PC-9 (cell line): ENCODE measurements at regions not wholly inside any gene's neighbourhood (a gene's known extent, or its start where the extent isn't known, plus 50 kb on each side); places are given as distances from the start of the nearest gene placed in this dataset.

ENCODE experiments used
- BruUV-seq: library from RNA; stranded (reverse); fragments of 400-500 nt; replicated peaks from 2 replicates; lab custom pipeline; 2021; lab: Mats Ljungman, UMichigan
- CTCF ChIA-PET: fragments of 300-600 bp; sonication (Branson Sonifier 250); formaldehyde crosslinking; loops from one replicate; lab custom pipeline; 2022; ENCODE audit warnings: antibody characterized with exemption; lab: Charles Lee
- POLR2A ChIA-PET: fragments of 300-600 bp; sonication (Branson Sonifier 250); formaldehyde crosslinking; loops from one replicate; lab custom pipeline; 2022; ENCODE audit warnings: antibody characterized with exemption; ENCODE audit not compliant: unreplicated experiment; lab: Charles Lee
- DNase-seq, 2 experiments: peaks; one replicate each; pipeline versions ENCODE4 v3.0.0 to v3.0.0-alpha.2; 2015 to 2022; ENCODE audit warnings: mixed read lengths in 1 of 2
- H2AFZ ChIP-seq: fragments of 200-600 bp; sonication (generic); 2 replicates; pipeline ENCODE4 v1.8.1; 2017; ENCODE audit warnings: antibody characterized with exemption
- H3F3A ChIP-seq: fragments of 200-600 bp; sonication (generic); 2 replicates; pipeline ENCODE4 v1.8.1; 2017; ENCODE audit warnings: antibody characterized with exemption, mild to moderate bottlenecking, low read depth; ENCODE audit not compliant: insufficient read depth
- H3K27ac ChIP-seq: fragments of 200-600 bp; sonication (generic); 2 replicates; pipeline ENCODE4 v1.6.1; 2016; ENCODE audit warnings: mixed run types
- H3K27me3 ChIP-seq: fragments of 200-600 bp; sonication (generic); 2 replicates; pipeline ENCODE4 v1.6.1; 2016; ENCODE audit warnings: low read depth, mixed run types; ENCODE audit not compliant: insufficient read depth
- H3K36me3 ChIP-seq: fragments of 200-600 bp; sonication (generic); 2 replicates; pipeline ENCODE4 v1.6.1; 2016; ENCODE audit warnings: low read depth, mixed run types
- H3K4me1 ChIP-seq: fragments of 200-600 bp; sonication (generic); replicated peaks from 2 replicates; pipeline ENCODE4 v1.6.1; 2016; ENCODE audit warnings: mixed run types; ENCODE audit not compliant: insufficient read depth
- H3K4me2 ChIP-seq: fragments of 200-600 bp; sonication (generic); 2 replicates; pipeline ENCODE4 v1.6.1; 2017; ENCODE audit warnings: mixed run types
- H3K4me3 ChIP-seq: fragments of 200-600 bp; sonication (generic); 2 replicates; pipeline ENCODE4 v1.6.1; 2016; ENCODE audit warnings: mixed run types
- H3K79me2 ChIP-seq: fragments of 200-600 bp; sonication (generic); 2 replicates; pipeline ENCODE4 v1.6.1; 2017; ENCODE audit warnings: low read depth, mixed run types
- H3K9me2 ChIP-seq: fragments of 200-600 bp; sonication (generic); 2 replicates; pipeline ENCODE4 v1.8.1; 2017; ENCODE audit warnings: mild to moderate bottlenecking; ENCODE audit not compliant: insufficient read depth
- H3K9me3 ChIP-seq: fragments of 200-600 bp; sonication (generic); 2 replicates; pipeline ENCODE4 v1.8.1; 2016; ENCODE audit warnings: low read depth; ENCODE audit not compliant: insufficient read depth
- H4K20me1 ChIP-seq: fragments of 200-600 bp; sonication (generic); 2 replicates; pipeline ENCODE4 v1.8.1; 2017; ENCODE audit not compliant: insufficient read depth
- EZH2 ChIP-seq: fragments of 200-600 bp; sonication (generic); IDR thresholded peaks from 2 replicates; pipeline ENCODE4 v1.8.0; 2017; ENCODE audit warnings: antibody characterized with exemption, low read depth
- intact Hi-C: fragments of 100-400 bp; cut with micrococcal nuclease; formaldehyde crosslinking; loops from one replicate; pipeline ENCODE4 v1.10.0; 2022; ENCODE audit not compliant: unreplicated experiment
- TF ChIP-seq, protein P1 (sequence below): fragments of 200-600 bp; sonication (generic); conservative IDR thresholded peaks from 2 replicates; pipeline ENCODE4 v1.6.1; 2017; ENCODE audit warnings: mixed run types, antibody characterized with exemption, mild to moderate bottlenecking, moderate library complexity

DNA sequence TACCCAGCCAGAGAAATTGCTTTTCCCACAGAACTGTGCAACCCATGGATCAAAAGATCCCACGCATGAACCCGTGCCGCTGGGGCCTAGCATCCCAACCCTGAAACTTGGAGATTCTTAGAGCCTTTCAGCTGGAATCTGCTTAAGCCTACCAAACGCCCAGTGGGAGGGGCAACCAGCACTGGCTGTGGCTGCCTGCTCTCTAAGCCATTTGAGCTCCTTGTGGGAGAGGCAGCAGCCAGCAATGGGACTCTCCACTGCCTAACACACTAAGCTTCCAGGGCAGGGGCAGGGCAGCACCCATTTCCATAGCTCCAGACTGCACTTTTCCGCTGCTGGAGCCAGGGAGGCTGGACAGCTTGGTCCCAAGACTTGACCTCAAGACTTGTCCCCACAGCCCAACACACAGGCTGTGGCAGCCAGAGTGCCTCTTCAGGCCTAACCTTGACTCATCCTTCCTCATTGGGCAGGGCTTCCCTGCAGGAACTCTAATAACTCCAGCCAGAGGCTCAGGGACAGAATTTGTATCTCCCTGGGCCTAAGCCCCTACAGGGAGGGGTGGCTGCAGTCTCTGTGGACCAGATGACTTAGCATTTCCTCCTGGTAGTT is 437.4 kb downstream of the MTRR start:
- H3K27me3 ChIP-seq, result no peaks in the 10 kb centered on the region
- no peak overlapping the region for H2AFZ ChIP-seq
- no peak for DNase-seq
- no peak overlapping the region for H3K4me3 ChIP-seq
- H3K9me2 ChIP-seq, result no peaks in the 10 kb centered on the region
- intact Hi-C loops, result no loop called here
- no peaks in the 10 kb centered on the region for H3K4me1 ChIP-seq
- no peaks in the 10 kb centered on the region for H4K20me1 ChIP-seq
- CTCF ChIA-PET, result no interaction called here
- TF ChIP-seq, protein P1, sequence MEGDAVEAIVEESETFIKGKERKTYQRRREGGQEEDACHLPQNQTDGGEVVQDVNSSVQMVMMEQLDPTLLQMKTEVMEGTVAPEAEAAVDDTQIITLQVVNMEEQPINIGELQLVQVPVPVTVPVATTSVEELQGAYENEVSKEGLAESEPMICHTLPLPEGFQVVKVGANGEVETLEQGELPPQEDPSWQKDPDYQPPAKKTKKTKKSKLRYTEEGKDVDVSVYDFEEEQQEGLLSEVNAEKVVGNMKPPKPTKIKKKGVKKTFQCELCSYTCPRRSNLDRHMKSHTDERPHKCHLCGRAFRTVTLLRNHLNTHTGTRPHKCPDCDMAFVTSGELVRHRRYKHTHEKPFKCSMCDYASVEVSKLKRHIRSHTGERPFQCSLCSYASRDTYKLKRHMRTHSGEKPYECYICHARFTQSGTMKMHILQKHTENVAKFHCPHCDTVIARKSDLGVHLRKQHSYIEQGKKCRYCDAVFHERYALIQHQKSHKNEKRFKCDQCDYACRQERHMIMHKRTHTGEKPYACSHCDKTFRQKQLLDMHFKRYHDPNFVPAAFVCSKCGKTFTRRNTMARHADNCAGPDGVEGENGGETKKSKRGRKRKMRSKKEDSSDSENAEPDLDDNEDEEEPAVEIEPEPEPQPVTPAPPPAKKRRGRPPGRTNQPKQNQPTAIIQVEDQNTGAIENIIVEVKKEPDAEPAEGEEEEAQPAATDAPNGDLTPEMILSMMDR, result no peak
- no peak overlapping the region for H3K4me2 ChIP-seq
- H3K9me3 ChIP-seq, result peaks cover 2% of the 10 kb centered on the region; the same call in 1 of the 2 replicates
- H3F3A ChIP-seq, result no peaks in the 10 kb centered on the region
- no peaks in the 10 kb centered on the region for H3K36me3 ChIP-seq
- no TSS peak for BruUV-seq
- no peak overlapping the region for H3K27ac ChIP-seq
- POLR2A ChIA-PET, result no interaction called here
- no peaks in the 10 kb centered on the region for H3K79me2 ChIP-seq

DNA sequence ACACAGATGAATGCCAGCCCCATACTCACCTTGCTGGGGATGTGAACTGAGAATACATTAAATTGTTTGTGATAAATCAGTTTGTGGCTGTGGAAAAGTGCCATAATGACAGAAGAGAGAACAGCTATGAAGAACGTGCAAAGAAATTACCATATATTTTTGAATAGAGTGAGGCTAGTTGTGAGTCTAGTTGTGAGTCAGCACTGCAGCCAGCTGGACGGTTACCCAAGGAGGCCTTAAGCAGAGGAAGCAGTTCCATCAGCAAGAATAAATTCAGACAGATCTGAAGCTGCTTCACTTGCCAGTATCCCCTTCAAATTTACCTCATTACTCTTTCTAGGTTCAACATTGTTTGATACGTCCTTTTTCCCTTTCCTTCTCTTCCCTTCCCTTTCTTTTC is 446.0 kb downstream of the MTRR start:
- Histone ChIP-seq H3K27me3 (peaks cover 7% of the 10 kb centered on the region; the same call in 1 of the 2 replicates), H3K27ac (no peak overlapping the region), H3K4me1 (no peaks in the 10 kb centered on the region), H3F3A (no peaks in the 10 kb centered on the region), H3K79me2 (no peaks in the 10 kb centered on the region), H3K36me3 (no peaks in the 10 kb centered on the region), H3K4me2 (no peak overlapping the region), H4K20me1 (0 out of 2 replicates have a peak, but pooled peaks cover 4% of the 10 kb centered on the region), H3K9me2 (no peaks in the 10 kb centered on the region), H3K9me3 (peaks cover 6% of the 10 kb centered on the region; the same call in 1 of the 2 replicates), H3K4me3 (no peak overlapping the region), H2AFZ (no peak overlapping the region)
- no peak for DNase-seq
- TF ChIP-seq EZH2, result no peak
- TF ChIP-seq, protein P1, result no peak
- ChIA-PET POLR2A (no interaction called here), CTCF (no interaction called here)
- intact Hi-C loops, result no loop called here
- BruUV-seq, result no TSS peak

DNA sequence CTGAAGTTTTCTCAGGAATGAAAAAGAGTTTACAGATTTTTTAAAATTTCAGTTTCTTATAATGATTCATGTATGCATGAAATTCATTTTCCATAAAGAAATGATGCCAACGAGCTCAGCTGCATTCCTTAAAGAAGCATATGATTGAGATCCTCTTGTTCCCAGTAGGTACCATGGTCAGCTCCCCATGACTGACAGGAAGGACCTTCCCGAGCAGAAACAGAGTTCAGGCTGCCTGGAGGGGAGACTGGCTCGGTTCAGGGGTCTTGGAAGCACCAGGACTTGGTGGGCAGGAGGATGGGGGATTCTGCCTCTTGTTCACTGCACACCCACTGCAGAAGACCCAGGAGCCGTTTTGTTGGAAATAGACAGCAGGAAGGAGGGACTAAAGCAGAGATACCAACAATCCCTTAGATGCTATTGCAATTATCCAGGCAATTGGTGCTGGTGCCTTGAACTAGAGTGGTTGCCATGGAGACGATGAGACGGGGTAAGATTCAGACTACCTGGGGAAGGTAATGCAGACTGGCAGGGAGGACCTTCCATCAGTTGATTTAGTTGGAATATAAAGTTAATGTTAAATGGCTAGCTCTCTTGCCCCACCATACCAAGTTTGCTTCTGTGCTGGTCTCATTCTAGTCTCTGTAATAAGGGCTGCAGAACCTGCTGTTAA is 447.8 kb downstream of the MTRR start:
- H4K20me1 ChIP-seq, result 0 out of 2 replicates have a peak, but pooled peaks cover 4% of the 10 kb centered on the region
- H2AFZ ChIP-seq, result no peak overlapping the region
- no peak for TF ChIP-seq EZH2
- TF ChIP-seq, protein P1, result no peak
- no peaks in the 10 kb centered on the region for H3F3A ChIP-seq
- no peak overlapping the region for H3K4me2 ChIP-seq
- DNase-seq, result no peak
- peaks cover 7% of the 10 kb centered on the region; the same call in 1 of the 2 replicates for H3K27me3 ChIP-seq
- H3K4me1 ChIP-seq, result no peaks in the 10 kb centered on the region
- intact Hi-C loops, result no loop called here
- no peak overlapping the region for H3K27ac ChIP-seq
- ChIA-PET POLR2A (no interaction called here), CTCF (no interaction called here)
- no peaks in the 10 kb centered on the region for H3K36me3 ChIP-seq
- H3K79me2 ChIP-seq, result no peaks in the 10 kb centered on the region
- H3K4me3 ChIP-seq, result no peak overlapping the region
- peaks cover under 1% of the 10 kb centered on the region; the same call in 1 of the 2 replicates for H3K9me3 ChIP-seq
- no TSS peak for BruUV-seq
- H3K9me2 ChIP-seq, result no peaks in the 10 kb centered on the region
